Endothelial cell of umbilical vein (primary cell): ENCODE measurements at regions not wholly inside any gene's neighbourhood (a gene's known extent, or its start where the extent isn't known, plus 50 kb on each side); places are given as distances from the start of the nearest gene placed in this dataset.

Source experiments
- BruUV-seq: library from RNA; stranded (reverse); fragments of 400-500 nt; replicated peaks from 2 replicates; lab custom pipeline; 2021; lab: Mats Ljungman, UMichigan
- CTCF ChIA-PET: fragments of 300-600, 350-600 bp; sonication (Branson Sonifier 250); formaldehyde crosslinking; loops from one replicate; lab custom pipeline; 2021; ENCODE audit warnings: antibody characterized with exemption, inconsistent platforms; lab: Charles Lee
- POLR2A ChIA-PET: fragments of 300-600, 350-600 bp; sonication (Branson Sonifier 250); formaldehyde crosslinking; loops from one replicate; lab custom pipeline; 2021; ENCODE audit warnings: antibody characterized with exemption, inconsistent platforms; lab: Charles Lee
- DNase-seq: peaks from one replicate; pipeline ENCODE4 v3.0.0-alpha.2; 2011; ENCODE audit warnings: low read depth, low spot score
- FAIRE-seq: peaks from 2 replicates; lab custom pipeline; 2011; peaks lifted over from hg19 to GRCh38; lab: Jason Lieb, UNC
- H2AFZ ChIP-seq: 2 replicates; pipeline ENCODE4 v1.6.0; 2012; ENCODE audit warnings: low read depth, low read length, control low read depth, inconsistent platforms
- H3K27ac ChIP-seq: 2 replicates; pipeline ENCODE4 v1.5.1; 2011; ENCODE audit warnings: low read depth, mild to moderate bottlenecking, control low read depth, low read length, moderate library complexity; ENCODE audit not compliant: insufficient read depth
- H3K27me3 ChIP-seq, 2 experiments: 2 replicates each; pipeline versions ENCODE4 v1.6.0 to v1.6.1; 2011; ENCODE audit warnings: low read length in 2 of 2, mixed read lengths in 1 of 2; ENCODE audit not compliant: control insufficient read depth in 2 of 2, insufficient read depth in 2 of 2
- H3K36me3 ChIP-seq, 2 experiments: 2 replicates in 1 of 2; 3 replicates in 1 of 2; pipeline ENCODE4 v1.5.1; 2011; ENCODE audit warnings: low read length in 2 of 2, mild to moderate bottlenecking in 1 of 2, moderate library complexity in 1 of 2; ENCODE audit not compliant: control insufficient read depth in 2 of 2, insufficient read depth in 2 of 2; ENCODE audit errors: extremely low read depth in 1 of 2
- H3K4me1 ChIP-seq: 3 replicates; pipeline ENCODE4 v1.5.1; 2011; ENCODE audit warnings: mild to moderate bottlenecking, low read length; ENCODE audit not compliant: control insufficient read depth, insufficient read depth; ENCODE audit errors: extremely low read depth
- H3K4me2 ChIP-seq: 2 replicates; pipeline ENCODE4 v1.6.1; 2011; ENCODE audit warnings: low read length, control low read depth, mixed read lengths; ENCODE audit not compliant: insufficient read depth
- H3K4me3 ChIP-seq, 3 experiments: fragments of 200-600 bp in 1 of 3; sonication (generic), shearing (Covaris generic) in 1 of 3; replicated peaks in 1 of 3; 2 replicates each; pipeline ENCODE4 v1.5.1; 2011 to 2016; ENCODE audit warnings: control low read depth in 3 of 3, low read length in 3 of 3, mild to moderate bottlenecking in 2 of 3, inconsistent platforms in 1 of 3, low read depth in 1 of 3, moderate library complexity in 1 of 3; ENCODE audit not compliant: insufficient read depth in 1 of 3
- H3K79me2 ChIP-seq: 2 replicates; pipeline ENCODE4 v1.6.0; 2012; ENCODE audit warnings: low read length, inconsistent platforms; ENCODE audit not compliant: control insufficient read depth, insufficient read depth
- H3K9ac ChIP-seq: replicated peaks from 2 replicates; pipeline ENCODE3; 2011; ENCODE audit warnings: low read length, control low read depth; ENCODE audit not compliant: insufficient read depth; ENCODE audit errors: extremely low read depth
- H3K9me1 ChIP-seq: replicated peaks from 3 replicates; pipeline ENCODE4 v1.6.0; 2011; ENCODE audit warnings: mild to moderate bottlenecking, low read length; ENCODE audit not compliant: control insufficient read depth, insufficient read depth; ENCODE audit errors: extremely low read depth
- H3K9me3 ChIP-seq: replicated peaks from 2 replicates; pipeline ENCODE4 v1.5.1; 2012; ENCODE audit warnings: low read length, inconsistent platforms; ENCODE audit not compliant: control insufficient read depth, insufficient read depth
- H4K20me1 ChIP-seq: replicated peaks from 2 replicates; pipeline ENCODE3; 2011; ENCODE audit warnings: mild to moderate bottlenecking, low read length; ENCODE audit not compliant: control insufficient read depth, insufficient read depth; ENCODE audit errors: extremely low read depth
- CTCF ChIP-seq, 2 donors: IDR thresholded peaks; 1 replicate in 1 of 2; 2 replicates in 1 of 2; pipeline ENCODE4 v1.5.1; 2011; ENCODE audit warnings: low read length in 2 of 2, mild to moderate bottlenecking in 2 of 2, moderate library complexity in 2 of 2, control low read depth in 1 of 2, inconsistent platforms in 1 of 2, low read depth in 1 of 2; ENCODE audit not compliant: insufficient read depth in 1 of 2; ENCODE audit errors: extremely low read depth in 1 of 2
- EZH2 ChIP-seq: IDR thresholded peaks from 2 replicates; pipeline ENCODE4 v1.6.1; 2012; ENCODE audit warnings: borderline replicate concordance, low read depth, mild to moderate bottlenecking, moderate library complexity, low read length, inconsistent platforms; ENCODE audit not compliant: severe bottlenecking
- FOS ChIP-seq: IDR thresholded peaks from 2 replicates; pipeline ENCODE4 v1.6.1; 2011; ENCODE audit warnings: mild to moderate bottlenecking, low read length, moderate library complexity, borderline replicate concordance; ENCODE audit not compliant: insufficient read depth
- GATA2 ChIP-seq: IDR thresholded peaks from 2 replicates; pipeline ENCODE4 v1.7.0; 2011; ENCODE audit warnings: low read depth, mild to moderate bottlenecking, moderate library complexity, mixed read lengths, low read length; ENCODE audit not compliant: insufficient read length, insufficient read depth
- JUN ChIP-seq: IDR thresholded peaks from 2 replicates; pipeline ENCODE4 v1.6.1; 2011; ENCODE audit warnings: borderline replicate concordance, low read depth; ENCODE audit not compliant: insufficient read length, insufficient read depth
- MAX ChIP-seq: IDR thresholded peaks from 2 replicates; pipeline ENCODE4 v1.6.1; 2011; ENCODE audit not compliant: insufficient read depth, insufficient read length
- MYC ChIP-seq: IDR thresholded peaks from one replicate; pipeline ENCODE4 v1.6.1; 2011; ENCODE audit warnings: mild to moderate bottlenecking, low read depth, low read length
- POLR2A ChIP-seq: IDR thresholded peaks from 2 replicates; pipeline ENCODE4 v1.6.1; 2012; ENCODE audit warnings: low read depth, mild to moderate bottlenecking, control low read depth, low read length
- POLR2AphosphoS5 ChIP-seq: IDR thresholded peaks from 2 replicates; pipeline ENCODE4 v1.6.1; 2012; ENCODE audit warnings: low read depth, mild to moderate bottlenecking, control low read depth, low read length, moderate library complexity; ENCODE audit not compliant: insufficient read depth
- dilution Hi-C: fragments of 300-500 bp; cut with MboI; formaldehyde crosslinking; loops from one replicate; pipeline ENCODE4 v1.15.0; 2019; ENCODE audit warnings: low sequenced_read_pairs; ENCODE audit not compliant: extremely low pct_ligation_motif_present
- intact Hi-C: fragments of 100-400 bp; cut with micrococcal nuclease; formaldehyde crosslinking; loops from one replicate; pipeline ENCODE4 v1.10.0; 2022

GRCh38 chr13:37302686-37303085 is 197.2 kb upstream of the CSNK1A1L start:
- TF ChIP-seq MYC (no peak), POLR2AphosphoS5 (no peak), JUN (no peak), FOS (no peak), MAX (no peak), CTCF (IDR thresholded peaks at IDR 0.05; ENCODE audit: extremely low read depth in 1 of 2, insufficient read depth in 1 of 2, low read depth in 1 of 2, low read length in 2 of 2) (no peak), GATA2 (no peak), EZH2 (no peak), POLR2A (no peak)
- POLR2A ChIA-PET = no interaction called here
- Histone ChIP-seq H3K36me3 (no peaks in the 10 kb centered on the region), H3K4me1 (peaks cover 8% of the 10 kb centered on the region), H2AFZ (no peak overlapping the region), H3K9me3 (no peaks in the 10 kb centered on the region), H3K4me3 (no peak overlapping the region), H4K20me1 (no peaks in the 10 kb centered on the region), H3K27me3 (no peaks in the 10 kb centered on the region), H3K9me1 (no peaks in the 10 kb centered on the region), H3K27ac (no peak overlapping the region), H3K4me2 (no peak overlapping the region), H3K79me2 (no peaks in the 10 kb centered on the region), H3K9ac (no peak overlapping the region)
- FAIRE-seq = no peak
- DNase-seq = no peak
- dilution Hi-C loops (no loop called here), intact Hi-C loops (no loop called here)
- CTCF ChIA-PET = interaction anchor here (1.1 kb wide), 1 partner anchor 14 kb away, joined by 3 read pairs; no protein-coding TSS in a partner anchor
- no TSS peak for BruUV-seq
